Activated T-helper 1 cell treated with anti-CD3 and anti-CD28 coated beads, Interleukin-12 subunit alpha, Interleukin-12 subunit beta, Interleukin-2, Interleukin-4 antibody, amounts not matched to agents 30 ng/mL and 10 ng/mL and 1 ng/mL, durations not matched to agents 14 hours and 24 hours and 36 hours (primary cell): ENCODE measurements at regions not wholly inside any gene's neighbourhood (a gene's known extent, or its start where the extent isn't known, plus 50 kb on each side); places are given as distances from the start of the nearest gene placed in this dataset.

Source experiments
- DNase-seq: peaks from one replicate; pipeline ENCODE4 v3.0.0; 2021; ENCODE audit warnings: low spot score
- H3K27ac Mint-ChIP-seq: one replicate; pipeline ENCODE4 v1.8.0; 2021; ENCODE audit warnings: mild to moderate bottlenecking, mixed read lengths
- H3K27me3 Mint-ChIP-seq: one replicate; pipeline ENCODE4 v1.8.0; 2022; ENCODE audit warnings: mild to moderate bottlenecking, moderate library complexity, mixed read lengths; ENCODE audit not compliant: insufficient read depth
- H3K36me3 Mint-ChIP-seq: one replicate; pipeline ENCODE4 v1.8.0; 2021; ENCODE audit warnings: low read depth, mixed read lengths
- H3K4me1 Mint-ChIP-seq: one replicate; pipeline ENCODE4 v1.8.0; 2021; ENCODE audit warnings: low read depth, mixed read lengths
- H3K4me3 Mint-ChIP-seq: one replicate; pipeline ENCODE4 v1.8.0; 2021; ENCODE audit warnings: mild to moderate bottlenecking, moderate library complexity, mixed read lengths
- H3K9me3 Mint-ChIP-seq: one replicate; pipeline ENCODE4 v1.8.0; 2021; ENCODE audit warnings: mixed read lengths
- intact Hi-C: fragments of 100-400 bp; cut with micrococcal nuclease; formaldehyde crosslinking; loops from one replicate; pipeline ENCODE4 v1.15.1; 2024

- Mint-ChIP-seq H3K4me3 (no peak overlapping the region), H3K9me3 (no peaks in the 10 kb centered on the region)
Measured at GRCh38 chr16:14369734-14370598, 260.1 kb downstream of the PARN start.

GRCh38 chr16:14368399-14368798 is 261.7 kb downstream of the PARN start:
- H3K27me3 Mint-ChIP-seq: peaks cover 2% of the 10 kb centered on the region
- no peak overlapping the region for H3K27ac Mint-ChIP-seq
- H3K36me3 Mint-ChIP-seq: no peaks in the 10 kb centered on the region
- DNase-seq: no peak
- intact Hi-C loops: no loop called here
- no peaks in the 10 kb centered on the region for H3K9me3 Mint-ChIP-seq
- H3K4me1 Mint-ChIP-seq: no peaks in the 10 kb centered on the region
- no peak overlapping the region for H3K4me3 Mint-ChIP-seq

More at GRCh38 chr16:14369734-14370598, 260.1 kb downstream of the PARN start:
- Mint-ChIP-seq H3K36me3 (no peaks in the 10 kb centered on the region), H3K27ac (no peak overlapping the region), H3K27me3 (peaks cover 2% of the 10 kb centered on the region), H3K4me1 (no peaks in the 10 kb centered on the region)
- no peak for DNase-seq
- intact Hi-C loops: no loop called here

- no peak for DNase-seq
- intact Hi-C loops: no loop called here
- no peaks in the 10 kb centered on the region for H3K4me1 Mint-ChIP-seq
- no peak overlapping the region for H3K4me3 Mint-ChIP-seq
- peaks cover 6% of the 10 kb centered on the region for H3K27me3 Mint-ChIP-seq
- no peak overlapping the region for H3K27ac Mint-ChIP-seq
- H3K9me3 Mint-ChIP-seq: no peaks in the 10 kb centered on the region
- H3K36me3 Mint-ChIP-seq: no peaks in the 10 kb centered on the region
Measured at GRCh38 chr16:14366974-14367707, 262.9 kb downstream of the PARN start.

GRCh38 chr16:14366447-14366846 is 263.6 kb downstream of the PARN start:
- Mint-ChIP-seq H3K4me3 (no peak overlapping the region), H3K9me3 (no peaks in the 10 kb centered on the region), H3K27me3 (peaks cover 6% of the 10 kb centered on the region), H3K4me1 (no peaks in the 10 kb centered on the region), H3K27ac (no peak overlapping the region), H3K36me3 (no peaks in the 10 kb centered on the region)
- no peak for DNase-seq
- intact Hi-C loops: no loop called here

GRCh38 chr16:14365200-14365851 is 264.7 kb downstream of the PARN start:
- intact Hi-C loops: no loop called here
- no peaks in the 10 kb centered on the region for H3K4me1 Mint-ChIP-seq
- H3K36me3 Mint-ChIP-seq: no peaks in the 10 kb centered on the region
- no peaks in the 10 kb centered on the region for H3K9me3 Mint-ChIP-seq
- H3K27ac Mint-ChIP-seq: no peak overlapping the region
- no peak for DNase-seq
- no peak overlapping the region for H3K4me3 Mint-ChIP-seq
- H3K27me3 Mint-ChIP-seq: peaks cover 6% of the 10 kb centered on the region

GRCh38 chr16:14364386-14365199 is 265.5 kb downstream of the PARN start:
- H3K27me3 Mint-ChIP-seq: peaks cover 7% of the 10 kb centered on the region
- intact Hi-C loops: no loop called here
- no peaks in the 10 kb centered on the region for H3K9me3 Mint-ChIP-seq
- no peak for DNase-seq
- H3K4me1 Mint-ChIP-seq: no peaks in the 10 kb centered on the region
- no peak overlapping the region for H3K27ac Mint-ChIP-seq
- H3K36me3 Mint-ChIP-seq: no peaks in the 10 kb centered on the region
- no peak overlapping the region for H3K4me3 Mint-ChIP-seq

- H3K4me3 Mint-ChIP-seq: no peak overlapping the region
- H3K36me3 Mint-ChIP-seq: no peaks in the 10 kb centered on the region
- no peaks in the 10 kb centered on the region for H3K9me3 Mint-ChIP-seq
- no peak overlapping the region for H3K27ac Mint-ChIP-seq
- no peaks in the 10 kb centered on the region for H3K4me1 Mint-ChIP-seq
- DNase-seq: no peak
- H3K27me3 Mint-ChIP-seq: peaks cover 10% of the 10 kb centered on the region
- intact Hi-C loops: no loop called here
Measured at GRCh38 chr16:14364112-14364385, 266.0 kb downstream of the PARN start.

GRCh38 chr16:14362774-14363371 is 267.2 kb downstream of the PARN start:
- no peaks in the 10 kb centered on the region for H3K36me3 Mint-ChIP-seq
- intact Hi-C loops: no loop called here
- H3K27ac Mint-ChIP-seq: no peak overlapping the region
- peaks cover 16% of the 10 kb centered on the region for H3K27me3 Mint-ChIP-seq
- H3K4me3 Mint-ChIP-seq: no peak overlapping the region
- no peaks in the 10 kb centered on the region for H3K4me1 Mint-ChIP-seq
- DNase-seq: no peak
- H3K9me3 Mint-ChIP-seq: no peaks in the 10 kb centered on the region

GRCh38 chr16:14360326-14361037 is 269.6 kb downstream of the PARN start:
- Mint-ChIP-seq H3K4me3 (no peak overlapping the region), H3K4me1 (no peaks in the 10 kb centered on the region), H3K27ac (no peak overlapping the region), H3K27me3 (peaks cover 20% of the 10 kb centered on the region), H3K36me3 (no peaks in the 10 kb centered on the region), H3K9me3 (no peaks in the 10 kb centered on the region)
- intact Hi-C loops: no loop called here
- DNase-seq: no peak

GRCh38 chr16:14358697-14359305 is 271.3 kb downstream of the PARN start:
- Mint-ChIP-seq H3K4me3 (no peak overlapping the region), H3K9me3 (no peaks in the 10 kb centered on the region), H3K27ac (no peak overlapping the region), H3K27me3 (peaks cover 22% of the 10 kb centered on the region), H3K36me3 (no peaks in the 10 kb centered on the region), H3K4me1 (peaks cover 10% of the 10 kb centered on the region)
- intact Hi-C loops: no loop called here
- no peak for DNase-seq

- H3K4me1 Mint-ChIP-seq: peaks cover 10% of the 10 kb centered on the region
Measured at GRCh38 chr16:14357328-14357727, 272.7 kb downstream of the PARN start.

More at GRCh38 chr16:14357328-14357727, 272.7 kb downstream of the PARN start:
- H3K27me3 Mint-ChIP-seq: peaks cover 21% of the 10 kb centered on the region
- no peak for DNase-seq
- H3K36me3 Mint-ChIP-seq: no peaks in the 10 kb centered on the region
- H3K9me3 Mint-ChIP-seq: no peaks in the 10 kb centered on the region
- H3K27ac Mint-ChIP-seq: no peak overlapping the region
- intact Hi-C loops: no loop called here
- no peak overlapping the region for H3K4me3 Mint-ChIP-seq
